ENCODE measurements at regions not wholly inside any gene's neighbourhood (a gene's known extent, or its start where the extent isn't known, plus 50 kb on each side); places are given as distances from the start of the nearest gene placed in this dataset.

- Mint-ChIP-seq H3K36me3 (ENCODE audit: low read depth) (no peaks in the 10 kb centered on the region), H3K4me1 (ENCODE audit: low read depth) (no peaks in the 10 kb centered on the region), H3K4me3 (no peak overlapping the region), H3K27me3 (no peaks in the 10 kb centered on the region), H3K27ac (no peak overlapping the region), H3K9me3 (peaks cover 4% of the 10 kb centered on the region)
- DNase-seq (no peak), ATAC-seq (no peak)
- CTCF ChIA-PET: no interaction called here
- intact Hi-C loops (cut with micrococcal nuclease): no loop called here
- POLR2A ChIA-PET: no interaction called here
- TF ChIP-seq, protein P1, sequence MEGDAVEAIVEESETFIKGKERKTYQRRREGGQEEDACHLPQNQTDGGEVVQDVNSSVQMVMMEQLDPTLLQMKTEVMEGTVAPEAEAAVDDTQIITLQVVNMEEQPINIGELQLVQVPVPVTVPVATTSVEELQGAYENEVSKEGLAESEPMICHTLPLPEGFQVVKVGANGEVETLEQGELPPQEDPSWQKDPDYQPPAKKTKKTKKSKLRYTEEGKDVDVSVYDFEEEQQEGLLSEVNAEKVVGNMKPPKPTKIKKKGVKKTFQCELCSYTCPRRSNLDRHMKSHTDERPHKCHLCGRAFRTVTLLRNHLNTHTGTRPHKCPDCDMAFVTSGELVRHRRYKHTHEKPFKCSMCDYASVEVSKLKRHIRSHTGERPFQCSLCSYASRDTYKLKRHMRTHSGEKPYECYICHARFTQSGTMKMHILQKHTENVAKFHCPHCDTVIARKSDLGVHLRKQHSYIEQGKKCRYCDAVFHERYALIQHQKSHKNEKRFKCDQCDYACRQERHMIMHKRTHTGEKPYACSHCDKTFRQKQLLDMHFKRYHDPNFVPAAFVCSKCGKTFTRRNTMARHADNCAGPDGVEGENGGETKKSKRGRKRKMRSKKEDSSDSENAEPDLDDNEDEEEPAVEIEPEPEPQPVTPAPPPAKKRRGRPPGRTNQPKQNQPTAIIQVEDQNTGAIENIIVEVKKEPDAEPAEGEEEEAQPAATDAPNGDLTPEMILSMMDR (IDR thresholded peaks at IDR 0.05): no peak
Observed at GRCh38 chr6:126605089-126605488, 265.2 kb downstream of the CENPW start.

GRCh38 chr6:126607289-126607688 lies 267.4 kb downstream of the CENPW start:
- intact Hi-C loops (cut with micrococcal nuclease): no loop called here
- Mint-ChIP-seq H3K4me1 (ENCODE audit: low read depth) (no peaks in the 10 kb centered on the region), H3K27ac (no peak overlapping the region), H3K9me3 (peaks cover 4% of the 10 kb centered on the region), H3K4me3 (no peak overlapping the region), H3K36me3 (ENCODE audit: low read depth) (no peaks in the 10 kb centered on the region), H3K27me3 (no peaks in the 10 kb centered on the region)
- TF ChIP-seq, protein P1 (IDR thresholded peaks at IDR 0.05): no peak
- CTCF ChIA-PET: no interaction called here
- DNase-seq (no peak), ATAC-seq (no peak)
- POLR2A ChIA-PET: no interaction called here

DNA sequence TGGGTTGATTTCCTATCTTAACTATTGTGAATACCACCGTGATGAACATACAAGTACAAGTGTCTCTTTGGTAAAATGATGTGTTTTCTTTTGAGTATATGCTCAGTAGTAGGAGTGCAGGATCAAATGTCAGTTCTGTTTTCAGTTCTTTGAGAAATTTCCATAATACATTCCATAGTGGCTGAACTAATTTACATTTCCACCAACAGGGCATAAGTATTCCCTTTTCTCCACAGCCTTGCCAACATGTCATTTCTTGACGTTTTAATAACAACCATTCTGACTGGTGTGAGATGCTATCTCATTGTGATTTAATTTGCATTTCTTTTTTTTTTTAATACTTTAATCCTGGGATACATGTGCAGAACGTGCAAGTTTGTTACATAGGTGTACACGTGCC lies 268.8 kb downstream of the CENPW start:
- intact Hi-C loops (cut with micrococcal nuclease): no loop called here
- Mint-ChIP-seq H3K4me3 (no peak overlapping the region), H3K9me3 (peaks cover 7% of the 10 kb centered on the region), H3K4me1 (ENCODE audit: low read depth) (no peaks in the 10 kb centered on the region), H3K27ac (no peak overlapping the region), H3K27me3 (no peaks in the 10 kb centered on the region), H3K36me3 (ENCODE audit: low read depth) (no peaks in the 10 kb centered on the region)
- ATAC-seq: no peak
- POLR2A ChIA-PET: no interaction called here
- CTCF ChIA-PET: no interaction called here
- TF ChIP-seq, protein P1 (IDR thresholded peaks at IDR 0.05): no peak
- no peak for DNase-seq

GRCh38 chr6:126614642-126615504 lies 275.0 kb downstream of the CENPW start:
- no peaks in the 10 kb centered on the region for H3K4me1 Mint-ChIP-seq (ENCODE audit: low read depth)
- ChIA-PET POLR2A (no interaction called here), CTCF (interaction anchor here (0.7 kb wide), 1 partner anchor 32 kb away, joined by 3 read pairs; no protein-coding TSS in a partner anchor)
- no peak overlapping the region for H3K4me3 Mint-ChIP-seq
- intact Hi-C loops (cut with micrococcal nuclease): no loop called here
- H3K27ac Mint-ChIP-seq: no peak overlapping the region
- peaks cover 7% of the 10 kb centered on the region for H3K9me3 Mint-ChIP-seq
- ATAC-seq (no peak), DNase-seq (no peak)
- H3K27me3 Mint-ChIP-seq: no peaks in the 10 kb centered on the region
- TF ChIP-seq, protein P1 (IDR thresholded peaks at IDR 0.05): no peak
- H3K36me3 Mint-ChIP-seq (ENCODE audit: low read depth): no peaks in the 10 kb centered on the region

GRCh38 chr6:126616866-126617265 lies 277.0 kb downstream of the CENPW start:
- no peak for ATAC-seq
- CTCF ChIA-PET: no interaction called here
- POLR2A ChIA-PET: no interaction called here
- TF ChIP-seq, protein P1 (IDR thresholded peaks at IDR 0.05): no peak
- DNase-seq: no peak
- intact Hi-C loops (cut with micrococcal nuclease): no loop called here
- no peaks in the 10 kb centered on the region for H3K36me3 Mint-ChIP-seq (ENCODE audit: low read depth)
- no peak overlapping the region for H3K4me3 Mint-ChIP-seq
- H3K9me3 Mint-ChIP-seq: peaks cover 7% of the 10 kb centered on the region
- no peaks in the 10 kb centered on the region for H3K4me1 Mint-ChIP-seq (ENCODE audit: low read depth)
- H3K27me3 Mint-ChIP-seq: no peaks in the 10 kb centered on the region
- H3K27ac Mint-ChIP-seq: no peak overlapping the region
